WTC11 (cell line): ENCODE measurements at regions not wholly inside any gene's neighbourhood (a gene's known extent, or its start where the extent isn't known, plus 50 kb on each side); places are given as distances from the start of the nearest gene placed in this dataset.

Experiments
- ATAC-seq: fragments of 200-7000 bp; cut with Tn5 transposase; 2 replicates; pipeline ENCODE4 v1.10.0; 2021; ENCODE audit warnings: mild to moderate bottlenecking, moderate library complexity
- CTCF ChIA-PET: fragments of 300-600 bp; sonication (Branson Sonifier 250); formaldehyde crosslinking; loops from one replicate; lab custom pipeline; 2021; ENCODE audit warnings: antibody characterized with exemption; lab: Charles Lee
- POLR2A ChIA-PET: fragments of 350-600 bp; sonication (Branson Sonifier 250); formaldehyde crosslinking; loops from one replicate; lab custom pipeline; 2021; ENCODE audit warnings: antibody characterized with exemption; lab: Charles Lee
- DNase-seq: peaks from one replicate; pipeline ENCODE4 v3.0.0; 2021; ENCODE audit warnings: low spot score
- H3K27ac Mint-ChIP-seq: 2 replicates; pipeline ENCODE4 v1.8.0; 2021; ENCODE audit warnings: mixed read lengths
- H3K27me3 Mint-ChIP-seq: 2 replicates; pipeline ENCODE4 v1.8.0; 2021; ENCODE audit warnings: low read depth, mild to moderate bottlenecking, moderate library complexity, mixed read lengths
- H3K36me3 Mint-ChIP-seq: 2 replicates; pipeline ENCODE4 v1.8.0; 2021; ENCODE audit warnings: mixed read lengths
- H3K4me1 Mint-ChIP-seq: 2 replicates; pipeline ENCODE4 v1.8.0; 2022; ENCODE audit warnings: mixed read lengths
- H3K4me3 Mint-ChIP-seq: 2 replicates; pipeline ENCODE4 v1.8.0; 2021; ENCODE audit warnings: mild to moderate bottlenecking, moderate library complexity, mixed read lengths
- H3K9me3 Mint-ChIP-seq: 2 replicates; pipeline ENCODE4 v1.8.0; 2021; ENCODE audit warnings: mixed read lengths
- ELF4 ChIP-seq: sonication (generic); formaldehyde crosslinking; IDR thresholded peaks from 2 replicates; pipeline ENCODE4 v1.8.1; 2022; ENCODE audit warnings: low read depth, mild to moderate bottlenecking, moderate library complexity, missing genetic modification reagents
- ETV6 ChIP-seq: sonication (generic); formaldehyde crosslinking; IDR thresholded peaks from 2 replicates; pipeline ENCODE4 v1.8.1; 2022; ENCODE audit warnings: mild to moderate bottlenecking, missing genetic modification reagents
- GABPB1 ChIP-seq: sonication (generic); formaldehyde crosslinking; IDR thresholded peaks from 2 replicates; pipeline ENCODE4 v1.8.1; 2023; ENCODE audit warnings: mild to moderate bottlenecking, missing genetic modification reagents
- HMGA2 ChIP-seq: fragments of 250-450 bp; sonication (Bioruptor Pico); IDR thresholded peaks from 2 replicates; pipeline ENCODE4 v1.4.0; 2021; ENCODE audit warnings: mild to moderate bottlenecking, moderate library complexity
- JUN ChIP-seq: sonication (generic); formaldehyde crosslinking; IDR thresholded peaks from 2 replicates; pipeline ENCODE4 v1.8.0; 2023; ENCODE audit warnings: mild to moderate bottlenecking, missing genetic modification reagents
- MYBL2 ChIP-seq: sonication (generic); formaldehyde crosslinking; IDR thresholded peaks from 2 replicates; pipeline ENCODE4 v1.8.1; 2023; ENCODE audit warnings: mild to moderate bottlenecking, moderate library complexity, missing genetic modification reagents
- NR2C2 ChIP-seq: sonication (generic); formaldehyde crosslinking; IDR thresholded peaks from 2 replicates; pipeline ENCODE4 v1.8.0; 2022; ENCODE audit warnings: mild to moderate bottlenecking, missing genetic modification reagents
- TCF7 ChIP-seq: sonication (generic); formaldehyde crosslinking; IDR thresholded peaks from 2 replicates; pipeline ENCODE4 v1.8.0; 2022; ENCODE audit warnings: mild to moderate bottlenecking, low read depth, missing genetic modification reagents, moderate library complexity
- ZNF121 ChIP-seq: sonication (generic); formaldehyde crosslinking; IDR thresholded peaks from 2 replicates; pipeline ENCODE4 v1.8.0; 2023; ENCODE audit warnings: missing genetic modification reagents
- ZNF263 ChIP-seq: sonication (generic); formaldehyde crosslinking; IDR thresholded peaks from 2 replicates; pipeline ENCODE4 v1.8.1; 2022; ENCODE audit warnings: low read depth, mild to moderate bottlenecking, moderate library complexity, missing genetic modification reagents
- ZNF396 ChIP-seq: fragments of 250-450 bp; sonication (Bioruptor Pico); IDR thresholded peaks from 2 replicates; pipeline ENCODE4 v1.8.0; 2021; ENCODE audit warnings: mild to moderate bottlenecking, moderate library complexity, borderline replicate concordance
- TF ChIP-seq, protein P1 (sequence below): sonication (generic); formaldehyde crosslinking; IDR thresholded peaks from 2 replicates; pipeline ENCODE4 v1.8.1; 2022; ENCODE audit warnings: missing genetic modification reagents, borderline replicate concordance
- TF ChIP-seq, protein P2 (sequence below): sonication (generic); formaldehyde crosslinking; IDR thresholded peaks from 2 replicates; pipeline ENCODE4 v1.8.1; 2023; ENCODE audit warnings: mild to moderate bottlenecking, missing genetic modification reagents, moderate library complexity
- TF ChIP-seq, protein P3 (sequence below): sonication (generic); formaldehyde crosslinking; IDR thresholded peaks from 2 replicates; pipeline ENCODE4 v1.8.0; 2023; ENCODE audit warnings: mild to moderate bottlenecking, missing genetic modification reagents
- TF ChIP-seq, protein P4 (sequence below): sonication (generic); formaldehyde crosslinking; conservative IDR thresholded peaks from 2 replicates; pipeline ENCODE4 v1.8.1; 2023; ENCODE audit warnings: mild to moderate bottlenecking, low read depth, missing genetic modification reagents, moderate library complexity
- TF ChIP-seq, protein P5 (sequence below): fragments of 250-450 bp; sonication (Bioruptor Pico); IDR thresholded peaks from 2 replicates; pipeline ENCODE4 v1.9.0; 2021; ENCODE audit warnings: moderate library complexity, mild to moderate bottlenecking, inconsistent platforms, borderline replicate concordance
- TF ChIP-seq, protein P6 (sequence below): fragments of 250-450 bp; sonication (Bioruptor Pico); IDR thresholded peaks from 2 replicates; pipeline ENCODE4 v1.9.0; 2021; ENCODE audit warnings: mild to moderate bottlenecking, borderline replicate concordance
- TF ChIP-seq, protein P7 (sequence below): sonication (generic); formaldehyde crosslinking; IDR thresholded peaks from 2 replicates; pipeline ENCODE4 v1.8.1; 2023; ENCODE audit warnings: mild to moderate bottlenecking, moderate library complexity, missing genetic modification reagents

DNA sequence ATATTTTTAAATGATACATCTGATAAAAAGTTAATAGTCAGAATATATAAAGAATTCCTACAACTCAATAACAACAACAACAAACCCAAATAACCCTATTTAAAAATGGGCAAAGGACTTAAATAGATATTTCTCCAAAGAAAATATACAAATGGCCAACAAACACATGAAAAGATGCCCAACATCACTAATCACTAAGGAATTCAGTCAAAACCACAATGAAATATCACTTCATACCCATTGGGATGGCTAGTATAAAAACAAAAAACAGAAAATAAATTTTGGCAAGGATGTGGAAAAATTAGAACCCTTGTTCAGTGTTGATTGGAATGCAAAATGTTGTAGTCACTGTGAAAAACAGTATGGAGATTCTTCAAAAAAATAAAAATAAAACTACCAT lies 184.8 kb upstream of the RAB4A start (continued):
- TF ChIP-seq, protein P1, sequence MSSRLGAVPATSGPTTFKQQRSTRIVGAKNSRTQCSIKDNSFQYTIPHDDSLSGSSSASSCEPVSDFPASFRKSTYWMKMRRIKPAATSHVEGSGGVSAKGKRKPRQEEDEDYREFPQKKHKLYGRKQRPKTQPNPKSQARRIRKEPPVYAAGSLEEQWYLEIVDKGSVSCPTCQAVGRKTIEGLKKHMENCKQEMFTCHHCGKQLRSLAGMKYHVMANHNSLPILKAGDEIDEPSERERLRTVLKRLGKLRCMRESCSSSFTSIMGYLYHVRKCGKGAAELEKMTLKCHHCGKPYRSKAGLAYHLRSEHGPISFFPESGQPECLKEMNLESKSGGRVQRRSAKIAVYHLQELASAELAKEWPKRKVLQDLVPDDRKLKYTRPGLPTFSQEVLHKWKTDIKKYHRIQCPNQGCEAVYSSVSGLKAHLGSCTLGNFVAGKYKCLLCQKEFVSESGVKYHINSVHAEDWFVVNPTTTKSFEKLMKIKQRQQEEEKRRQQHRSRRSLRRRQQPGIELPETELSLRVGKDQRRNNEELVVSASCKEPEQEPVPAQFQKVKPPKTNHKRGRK (CRISPR knock-in tag), result no peak
- no peak for TF ChIP-seq ELF4 (CRISPR knock-in tag)
- TF ChIP-seq, protein P2, sequence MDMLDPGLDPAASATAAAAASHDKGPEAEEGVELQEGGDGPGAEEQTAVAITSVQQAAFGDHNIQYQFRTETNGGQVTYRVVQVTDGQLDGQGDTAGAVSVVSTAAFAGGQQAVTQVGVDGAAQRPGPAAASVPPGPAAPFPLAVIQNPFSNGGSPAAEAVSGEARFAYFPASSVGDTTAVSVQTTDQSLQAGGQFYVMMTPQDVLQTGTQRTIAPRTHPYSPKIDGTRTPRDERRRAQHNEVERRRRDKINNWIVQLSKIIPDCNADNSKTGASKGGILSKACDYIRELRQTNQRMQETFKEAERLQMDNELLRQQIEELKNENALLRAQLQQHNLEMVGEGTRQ (CRISPR knock-in tag), result no peak
- TF ChIP-seq JUN (CRISPR knock-in tag), result no peak
- TF ChIP-seq, protein P3, sequence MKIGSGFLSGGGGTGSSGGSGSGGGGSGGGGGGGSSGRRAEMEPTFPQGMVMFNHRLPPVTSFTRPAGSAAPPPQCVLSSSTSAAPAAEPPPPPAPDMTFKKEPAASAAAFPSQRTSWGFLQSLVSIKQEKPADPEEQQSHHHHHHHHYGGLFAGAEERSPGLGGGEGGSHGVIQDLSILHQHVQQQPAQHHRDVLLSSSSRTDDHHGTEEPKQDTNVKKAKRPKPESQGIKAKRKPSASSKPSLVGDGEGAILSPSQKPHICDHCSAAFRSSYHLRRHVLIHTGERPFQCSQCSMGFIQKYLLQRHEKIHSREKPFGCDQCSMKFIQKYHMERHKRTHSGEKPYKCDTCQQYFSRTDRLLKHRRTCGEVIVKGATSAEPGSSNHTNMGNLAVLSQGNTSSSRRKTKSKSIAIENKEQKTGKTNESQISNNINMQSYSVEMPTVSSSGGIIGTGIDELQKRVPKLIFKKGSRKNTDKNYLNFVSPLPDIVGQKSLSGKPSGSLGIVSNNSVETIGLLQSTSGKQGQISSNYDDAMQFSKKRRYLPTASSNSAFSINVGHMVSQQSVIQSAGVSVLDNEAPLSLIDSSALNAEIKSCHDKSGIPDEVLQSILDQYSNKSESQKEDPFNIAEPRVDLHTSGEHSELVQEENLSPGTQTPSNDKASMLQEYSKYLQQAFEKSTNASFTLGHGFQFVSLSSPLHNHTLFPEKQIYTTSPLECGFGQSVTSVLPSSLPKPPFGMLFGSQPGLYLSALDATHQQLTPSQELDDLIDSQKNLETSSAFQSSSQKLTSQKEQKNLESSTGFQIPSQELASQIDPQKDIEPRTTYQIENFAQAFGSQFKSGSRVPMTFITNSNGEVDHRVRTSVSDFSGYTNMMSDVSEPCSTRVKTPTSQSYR, result no peak
- TF ChIP-seq NR2C2 (CRISPR knock-in tag), result no peak
- no peak for TF ChIP-seq ZNF263 (CRISPR knock-in tag)
- TF ChIP-seq GABPB1 (CRISPR knock-in tag), result no peak

DNA sequence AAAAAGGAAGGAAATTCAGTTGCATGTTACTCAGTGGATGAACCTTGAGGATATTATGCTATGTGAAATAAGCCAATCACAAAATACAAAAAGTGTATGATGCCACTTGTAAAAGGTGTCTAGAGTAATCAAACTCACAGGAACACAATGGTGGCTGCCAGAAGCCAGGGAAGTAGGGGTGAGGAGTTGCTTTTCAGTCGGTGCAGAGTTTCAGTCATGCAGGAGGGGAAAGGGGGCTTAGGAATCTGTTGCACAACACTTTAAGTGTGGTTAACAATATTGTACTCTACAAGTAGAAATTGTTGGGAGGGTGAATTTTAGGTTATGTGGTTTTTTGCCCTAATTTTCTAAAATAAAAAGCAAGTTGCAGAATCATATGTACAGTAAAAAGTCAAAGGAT lies 184.2 kb upstream of the RAB4A start:
- Mint-ChIP-seq H3K4me3 (no peak overlapping the region), H3K27ac (peak overlapping the region; percentile 6; the same call in 1 of the 2 replicates), H3K9me3 (peaks cover 24% of the 10 kb centered on the region), H3K27me3 (peaks cover 5% of the 10 kb centered on the region), H3K36me3 (peaks cover 23% of the 10 kb centered on the region), H3K4me1 (peaks cover 40% of the 10 kb centered on the region)
- ATAC-seq (no peak), DNase-seq (no peak)
- ChIA-PET POLR2A (no interaction called here), CTCF (no interaction called here)
- TF ChIP-seq MYBL2 (CRISPR knock-in tag) (no peak), HMGA2 (CRISPR knock-in tag) (no peak), TCF7 (no peak), ZNF396 (CRISPR knock-in tag) (no peak), GABPB1 (CRISPR knock-in tag) (no peak), ETV6 (CRISPR knock-in tag) (no peak), ZNF121 (CRISPR knock-in tag) (no peak)
- TF ChIP-seq, protein P4, sequence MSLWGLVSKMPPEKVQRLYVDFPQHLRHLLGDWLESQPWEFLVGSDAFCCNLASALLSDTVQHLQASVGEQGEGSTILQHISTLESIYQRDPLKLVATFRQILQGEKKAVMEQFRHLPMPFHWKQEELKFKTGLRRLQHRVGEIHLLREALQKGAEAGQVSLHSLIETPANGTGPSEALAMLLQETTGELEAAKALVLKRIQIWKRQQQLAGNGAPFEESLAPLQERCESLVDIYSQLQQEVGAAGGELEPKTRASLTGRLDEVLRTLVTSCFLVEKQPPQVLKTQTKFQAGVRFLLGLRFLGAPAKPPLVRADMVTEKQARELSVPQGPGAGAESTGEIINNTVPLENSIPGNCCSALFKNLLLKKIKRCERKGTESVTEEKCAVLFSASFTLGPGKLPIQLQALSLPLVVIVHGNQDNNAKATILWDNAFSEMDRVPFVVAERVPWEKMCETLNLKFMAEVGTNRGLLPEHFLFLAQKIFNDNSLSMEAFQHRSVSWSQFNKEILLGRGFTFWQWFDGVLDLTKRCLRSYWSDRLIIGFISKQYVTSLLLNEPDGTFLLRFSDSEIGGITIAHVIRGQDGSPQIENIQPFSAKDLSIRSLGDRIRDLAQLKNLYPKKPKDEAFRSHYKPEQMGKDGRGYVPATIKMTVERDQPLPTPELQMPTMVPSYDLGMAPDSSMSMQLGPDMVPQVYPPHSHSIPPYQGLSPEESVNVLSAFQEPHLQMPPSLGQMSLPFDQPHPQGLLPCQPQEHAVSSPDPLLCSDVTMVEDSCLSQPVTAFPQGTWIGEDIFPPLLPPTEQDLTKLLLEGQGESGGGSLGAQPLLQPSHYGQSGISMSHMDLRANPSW (CRISPR knock-in tag), result no peak
- TF ChIP-seq, protein P5, sequence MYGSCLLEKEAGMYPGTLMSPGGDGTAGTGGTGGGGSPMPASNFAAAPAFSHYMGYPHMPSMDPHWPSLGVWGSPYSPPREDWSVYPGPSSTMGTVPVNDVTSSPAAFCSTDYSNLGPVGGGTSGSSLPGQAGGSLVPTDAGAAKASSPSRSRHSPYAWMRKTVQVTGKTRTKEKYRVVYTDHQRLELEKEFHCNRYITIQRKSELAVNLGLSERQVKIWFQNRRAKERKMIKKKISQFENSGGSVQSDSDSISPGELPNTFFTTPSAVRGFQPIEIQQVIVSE (CRISPR knock-in tag), result no peak
- TF ChIP-seq, protein P6, sequence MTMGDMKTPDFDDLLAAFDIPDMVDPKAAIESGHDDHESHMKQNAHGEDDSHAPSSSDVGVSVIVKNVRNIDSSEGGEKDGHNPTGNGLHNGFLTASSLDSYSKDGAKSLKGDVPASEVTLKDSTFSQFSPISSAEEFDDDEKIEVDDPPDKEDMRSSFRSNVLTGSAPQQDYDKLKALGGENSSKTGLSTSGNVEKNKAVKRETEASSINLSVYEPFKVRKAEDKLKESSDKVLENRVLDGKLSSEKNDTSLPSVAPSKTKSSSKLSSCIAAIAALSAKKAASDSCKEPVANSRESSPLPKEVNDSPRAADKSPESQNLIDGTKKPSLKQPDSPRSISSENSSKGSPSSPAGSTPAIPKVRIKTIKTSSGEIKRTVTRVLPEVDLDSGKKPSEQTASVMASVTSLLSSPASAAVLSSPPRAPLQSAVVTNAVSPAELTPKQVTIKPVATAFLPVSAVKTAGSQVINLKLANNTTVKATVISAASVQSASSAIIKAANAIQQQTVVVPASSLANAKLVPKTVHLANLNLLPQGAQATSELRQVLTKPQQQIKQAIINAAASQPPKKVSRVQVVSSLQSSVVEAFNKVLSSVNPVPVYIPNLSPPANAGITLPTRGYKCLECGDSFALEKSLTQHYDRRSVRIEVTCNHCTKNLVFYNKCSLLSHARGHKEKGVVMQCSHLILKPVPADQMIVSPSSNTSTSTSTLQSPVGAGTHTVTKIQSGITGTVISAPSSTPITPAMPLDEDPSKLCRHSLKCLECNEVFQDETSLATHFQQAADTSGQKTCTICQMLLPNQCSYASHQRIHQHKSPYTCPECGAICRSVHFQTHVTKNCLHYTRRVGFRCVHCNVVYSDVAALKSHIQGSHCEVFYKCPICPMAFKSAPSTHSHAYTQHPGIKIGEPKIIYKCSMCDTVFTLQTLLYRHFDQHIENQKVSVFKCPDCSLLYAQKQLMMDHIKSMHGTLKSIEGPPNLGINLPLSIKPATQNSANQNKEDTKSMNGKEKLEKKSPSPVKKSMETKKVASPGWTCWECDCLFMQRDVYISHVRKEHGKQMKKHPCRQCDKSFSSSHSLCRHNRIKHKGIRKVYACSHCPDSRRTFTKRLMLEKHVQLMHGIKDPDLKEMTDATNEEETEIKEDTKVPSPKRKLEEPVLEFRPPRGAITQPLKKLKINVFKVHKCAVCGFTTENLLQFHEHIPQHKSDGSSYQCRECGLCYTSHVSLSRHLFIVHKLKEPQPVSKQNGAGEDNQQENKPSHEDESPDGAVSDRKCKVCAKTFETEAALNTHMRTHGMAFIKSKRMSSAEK, result no peak
- TF ChIP-seq, protein P7, sequence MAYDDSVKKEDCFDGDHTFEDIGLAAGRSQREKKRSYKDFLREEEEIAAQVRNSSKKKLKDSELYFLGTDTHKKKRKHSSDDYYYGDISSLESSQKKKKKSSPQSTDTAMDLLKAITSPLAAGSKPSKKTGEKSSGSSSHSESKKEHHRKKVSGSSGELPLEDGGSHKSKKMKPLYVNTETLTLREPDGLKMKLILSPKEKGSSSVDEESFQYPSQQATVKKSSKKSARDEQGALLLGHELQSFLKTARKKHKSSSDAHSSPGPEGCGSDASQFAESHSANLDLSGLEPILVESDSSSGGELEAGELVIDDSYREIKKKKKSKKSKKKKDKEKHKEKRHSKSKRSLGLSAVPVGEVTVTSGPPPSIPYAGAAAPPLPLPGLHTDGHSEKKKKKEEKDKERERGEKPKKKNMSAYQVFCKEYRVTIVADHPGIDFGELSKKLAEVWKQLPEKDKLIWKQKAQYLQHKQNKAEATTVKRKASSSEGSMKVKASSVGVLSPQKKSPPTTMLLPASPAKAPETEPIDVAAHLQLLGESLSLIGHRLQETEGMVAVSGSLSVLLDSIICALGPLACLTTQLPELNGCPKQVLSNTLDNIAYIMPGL, result no peak
